ENCODE measurements at regions not wholly inside any gene's neighbourhood (a gene's known extent, or its start where the extent isn't known, plus 50 kb on each side); places are given as distances from the start of the nearest gene placed in this dataset.

GRCh38 chr9:79000230-79001002 lies 571.3 kb upstream of the TLE4 start:
- no peaks in the 10 kb centered on the region for H3K9me3 ChIP-seq
- ATAC-seq (replicated peaks in 1 of 4) (no peak), DNase-seq (no peak)
- no peaks in the 10 kb centered on the region for H3K4me1 ChIP-seq (ENCODE audit: control insufficient read depth in 1 of 2, extremely low read depth in 1 of 2, insufficient read depth in 2 of 2, low read length in 2 of 2)
- Mint-ChIP-seq H3K4me1 (no peaks in the 10 kb centered on the region), H3K27me3 (peaks cover 0 to 7% of the 10 kb centered on the region in 2 donors), H3K36me3 (no peaks in the 10 kb centered on the region), H3K4me3 (no peak overlapping the region), H3K27ac (no peak overlapping the region), H3K9me3 (peaks cover 0 to 4% (median 4%) of the 10 kb centered on the region in 3 donors)
- WGBS (ENCODE audit: insufficient coverage): 67% methylated on average over 1 of the region's 4 CpGs
- no peak overlapping the region for H3K4me3 ChIP-seq (ENCODE audit: control insufficient read depth in 1 of 2, extremely low read depth in 1 of 2, low read length in 1 of 2)
- POLR2A ChIA-PET: no interaction called here
- CTCF ChIA-PET: no interaction called here
- H3K36me3 ChIP-seq (ENCODE audit: control insufficient read depth in 2 of 2, extremely low read depth in 1 of 2, insufficient read depth in 1 of 2, low read length in 1 of 2): no peaks in the 10 kb centered on the region
- H3K27me3 ChIP-seq (replicated peaks in 1 of 2; ENCODE audit: control insufficient read depth in 2 of 2, extremely low read depth in 1 of 2, insufficient read depth in 2 of 2, low read length in 1 of 2): no peaks in the 10 kb centered on the region
- no peak overlapping the region for H3K27ac ChIP-seq (ENCODE audit: low read length)

DNA sequence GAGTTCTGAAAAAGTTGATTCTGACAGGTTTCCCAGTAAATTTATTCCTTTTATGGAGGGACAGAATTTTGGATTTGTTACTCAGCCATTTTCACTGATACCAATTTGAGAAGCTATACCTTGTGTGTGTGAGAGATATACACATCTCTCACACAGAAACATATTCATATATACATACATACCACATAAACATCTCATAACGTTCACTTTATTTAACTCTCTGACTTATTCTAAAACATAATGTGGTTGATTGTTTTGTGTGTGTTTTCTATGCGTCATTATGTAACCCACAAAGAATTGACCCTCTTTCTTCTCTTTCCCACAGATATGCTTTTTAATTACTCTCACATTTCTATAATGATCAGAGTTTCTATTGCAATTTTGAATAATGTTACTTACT lies 570.8 kb upstream of the TLE4 start:
- Mint-ChIP-seq H3K4me3 (no peak overlapping the region), H3K27me3 (peaks cover 0 to 7% of the 10 kb centered on the region in 2 donors), H3K9me3 (peaks cover 0 to 4% (median 4%) of the 10 kb centered on the region in 3 donors), H3K4me1 (no peaks in the 10 kb centered on the region), H3K36me3 (no peaks in the 10 kb centered on the region), H3K27ac (no peak overlapping the region)
- ChIA-PET CTCF (no interaction called here), POLR2A (no interaction called here)
- Histone ChIP-seq H3K27ac (ENCODE audit: low read length) (no peak overlapping the region), H3K27me3 (replicated peaks in 1 of 2; ENCODE audit: control insufficient read depth in 2 of 2, extremely low read depth in 1 of 2, insufficient read depth in 2 of 2, low read length in 1 of 2) (no peaks in the 10 kb centered on the region), H3K9me3 (no peaks in the 10 kb centered on the region), H3K4me3 (ENCODE audit: control insufficient read depth in 1 of 2, extremely low read depth in 1 of 2, low read length in 1 of 2) (no peak overlapping the region), H3K36me3 (ENCODE audit: control insufficient read depth in 2 of 2, extremely low read depth in 1 of 2, insufficient read depth in 1 of 2, low read length in 1 of 2) (no peaks in the 10 kb centered on the region), H3K4me1 (ENCODE audit: control insufficient read depth in 1 of 2, extremely low read depth in 1 of 2, insufficient read depth in 2 of 2, low read length in 2 of 2) (no peaks in the 10 kb centered on the region)
- ATAC-seq (replicated peaks in 1 of 4) (no peak), DNase-seq (no peak)
- WGBS (ENCODE audit: insufficient coverage): no CpG with 5 or more reads among the region's 2 CpGs

DNA sequence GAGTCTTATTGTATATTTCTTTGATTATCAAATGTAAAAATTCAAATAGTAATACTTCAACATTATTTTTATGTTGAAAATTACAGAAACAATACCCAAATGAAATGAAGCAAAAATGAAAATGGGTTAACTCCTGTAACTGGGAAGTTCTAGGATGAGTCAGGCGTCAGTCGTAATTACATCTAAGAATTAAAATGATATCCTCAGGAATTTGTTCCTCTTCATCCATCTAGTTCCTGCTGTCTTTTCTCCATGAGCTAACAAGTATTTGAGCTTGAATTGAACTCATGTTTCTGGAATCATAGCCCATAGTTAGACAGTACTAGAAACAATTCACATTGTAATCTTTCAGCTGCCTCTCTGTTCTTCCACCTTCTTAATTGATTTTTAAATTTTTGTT lies 568.3 kb upstream of the TLE4 start:
- ChIA-PET POLR2A (no interaction called here), CTCF (no interaction called here)
- Mint-ChIP-seq H3K4me3 (no peak overlapping the region), H3K4me1 (no peaks in the 10 kb centered on the region), H3K27ac (no peak overlapping the region), H3K9me3 (peaks cover 0 to 4% (median 4%) of the 10 kb centered on the region in 3 donors), H3K36me3 (no peaks in the 10 kb centered on the region), H3K27me3 (peaks cover 0 to 7% of the 10 kb centered on the region in 2 donors)
- no CpG with 5 or more reads among the region's 2 CpGs for WGBS (ENCODE audit: insufficient coverage)
- no peak for ATAC-seq (replicated peaks in 1 of 4)
- Histone ChIP-seq H3K27ac (ENCODE audit: low read length) (no peak overlapping the region), H3K4me3 (ENCODE audit: control insufficient read depth in 1 of 2, extremely low read depth in 1 of 2, low read length in 1 of 2) (no peak overlapping the region), H3K36me3 (ENCODE audit: control insufficient read depth in 2 of 2, extremely low read depth in 1 of 2, insufficient read depth in 1 of 2, low read length in 1 of 2) (no peaks in the 10 kb centered on the region), H3K27me3 (replicated peaks in 1 of 2; ENCODE audit: control insufficient read depth in 2 of 2, extremely low read depth in 1 of 2, insufficient read depth in 2 of 2, low read length in 1 of 2) (no peaks in the 10 kb centered on the region), H3K4me1 (ENCODE audit: control insufficient read depth in 1 of 2, extremely low read depth in 1 of 2, insufficient read depth in 2 of 2, low read length in 2 of 2) (no peaks in the 10 kb centered on the region), H3K9me3 (no peaks in the 10 kb centered on the region)
- no peak for DNase-seq

DNA sequence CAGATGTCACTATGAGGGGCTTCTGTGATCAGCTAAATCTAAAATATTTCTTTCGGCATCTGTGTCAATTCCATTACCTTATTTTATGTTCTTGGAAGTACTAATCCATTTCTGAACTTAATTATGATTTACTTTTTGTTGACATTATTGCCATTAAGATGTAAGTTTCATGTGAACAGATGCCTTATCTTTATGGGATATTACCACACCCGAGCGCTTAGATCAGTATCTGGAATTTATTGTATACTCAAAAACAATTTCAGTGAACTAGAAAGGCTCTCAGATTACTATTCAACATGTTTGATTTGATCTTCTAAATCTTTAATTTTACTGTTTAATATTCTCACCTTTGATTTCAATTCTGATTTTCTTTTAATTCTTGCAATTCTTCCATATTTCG lies 567.7 kb upstream of the TLE4 start:
- no peaks in the 10 kb centered on the region for H3K36me3 Mint-ChIP-seq
- H3K9me3 Mint-ChIP-seq: peaks cover 0 to 4% (median 4%) of the 10 kb centered on the region in 3 donors
- WGBS (ENCODE audit: insufficient coverage): no CpG with 5 or more reads among the region's 4 CpGs

DNA sequence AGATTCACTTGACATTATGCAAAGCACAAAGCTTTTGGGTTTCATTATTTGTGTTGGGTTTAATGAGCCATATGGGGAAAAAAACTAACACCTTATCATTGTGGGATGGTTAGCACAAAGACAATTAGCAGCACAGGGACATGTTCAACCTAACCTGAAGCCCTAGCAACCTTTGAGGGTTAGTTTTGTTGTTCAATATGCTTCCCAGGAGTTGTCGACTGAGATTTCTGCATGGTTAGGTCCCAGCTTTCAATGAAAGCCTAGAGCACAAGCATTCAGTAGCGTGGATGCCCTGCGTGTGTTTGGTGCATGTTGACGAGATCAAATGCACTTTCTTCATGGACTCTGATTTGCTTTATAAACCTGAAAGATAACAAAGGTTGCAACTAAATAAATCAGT lies 565.2 kb upstream of the TLE4 start:
- 90% methylated on average over 3 of the region's 4 CpGs for WGBS (ENCODE audit: insufficient coverage)
- Histone ChIP-seq H3K36me3 (ENCODE audit: control insufficient read depth in 2 of 2, extremely low read depth in 1 of 2, insufficient read depth in 1 of 2, low read length in 1 of 2) (no peaks in the 10 kb centered on the region), H3K27ac (ENCODE audit: low read length) (no peak overlapping the region), H3K4me3 (ENCODE audit: control insufficient read depth in 1 of 2, extremely low read depth in 1 of 2, low read length in 1 of 2) (no peak overlapping the region), H3K27me3 (replicated peaks in 1 of 2; ENCODE audit: control insufficient read depth in 2 of 2, extremely low read depth in 1 of 2, insufficient read depth in 2 of 2, low read length in 1 of 2) (no peaks in the 10 kb centered on the region), H3K4me1 (ENCODE audit: control insufficient read depth in 1 of 2, extremely low read depth in 1 of 2, insufficient read depth in 2 of 2, low read length in 2 of 2) (no peaks in the 10 kb centered on the region), H3K9me3 (no peaks in the 10 kb centered on the region)
- no peak overlapping the region for H3K4me3 Mint-ChIP-seq
- ATAC-seq (replicated peaks in 1 of 4) (no peak), DNase-seq (no peak)
- POLR2A ChIA-PET: no interaction called here
- no peaks in the 10 kb centered on the region for H3K36me3 Mint-ChIP-seq
- CTCF ChIA-PET: no interaction called here
- H3K4me1 Mint-ChIP-seq: no peaks in the 10 kb centered on the region
- no peaks in the 10 kb centered on the region for H3K9me3 Mint-ChIP-seq
- no peak overlapping the region for H3K27ac Mint-ChIP-seq
- peaks cover 0 to 4% of the 10 kb centered on the region in 2 donors for H3K27me3 Mint-ChIP-seq

More for the DNA sequence above, 567.7 kb upstream of the TLE4 start:
- no peak overlapping the region for H3K27ac Mint-ChIP-seq
- H3K9me3 ChIP-seq: no peaks in the 10 kb centered on the region
- H3K36me3 ChIP-seq (ENCODE audit: control insufficient read depth in 2 of 2, extremely low read depth in 1 of 2, insufficient read depth in 1 of 2, low read length in 1 of 2): no peaks in the 10 kb centered on the region
- H3K27me3 ChIP-seq (replicated peaks in 1 of 2; ENCODE audit: control insufficient read depth in 2 of 2, extremely low read depth in 1 of 2, insufficient read depth in 2 of 2, low read length in 1 of 2): no peaks in the 10 kb centered on the region
- ATAC-seq (replicated peaks in 1 of 4): no peak
- no peaks in the 10 kb centered on the region for H3K4me1 Mint-ChIP-seq
- no peak overlapping the region for H3K4me3 ChIP-seq (ENCODE audit: control insufficient read depth in 1 of 2, extremely low read depth in 1 of 2, low read length in 1 of 2)
- ChIA-PET CTCF (no interaction called here), POLR2A (no interaction called here)
- H3K27ac ChIP-seq (ENCODE audit: low read length): no peak overlapping the region
- peaks cover 0 to 7% of the 10 kb centered on the region in 2 donors for H3K27me3 Mint-ChIP-seq
- no peak overlapping the region for H3K4me3 Mint-ChIP-seq
- DNase-seq: no peak
- H3K4me1 ChIP-seq (ENCODE audit: control insufficient read depth in 1 of 2, extremely low read depth in 1 of 2, insufficient read depth in 2 of 2, low read length in 2 of 2): no peaks in the 10 kb centered on the region

GRCh38 chr9:79007701-79008483 lies 563.9 kb upstream of the TLE4 start:
- 40% methylated on average over 2 of the region's 8 CpGs for WGBS (ENCODE audit: insufficient coverage)
- no peaks in the 10 kb centered on the region for H3K4me1 ChIP-seq (ENCODE audit: control insufficient read depth in 1 of 2, extremely low read depth in 1 of 2, insufficient read depth in 2 of 2, low read length in 2 of 2)
- no peak overlapping the region for H3K4me3 Mint-ChIP-seq

More at GRCh38 chr9:79007701-79008483, 563.9 kb upstream of the TLE4 start:
- POLR2A ChIA-PET: no interaction called here
- H3K9me3 Mint-ChIP-seq: no peaks in the 10 kb centered on the region
- CTCF ChIA-PET: no interaction called here
- H3K27ac ChIP-seq (ENCODE audit: low read length): no peak overlapping the region
- no peaks in the 10 kb centered on the region for H3K36me3 ChIP-seq (ENCODE audit: control insufficient read depth in 2 of 2, extremely low read depth in 1 of 2, insufficient read depth in 1 of 2, low read length in 1 of 2)
- no peak overlapping the region for H3K4me3 ChIP-seq (ENCODE audit: control insufficient read depth in 1 of 2, extremely low read depth in 1 of 2, low read length in 1 of 2)
- DNase-seq (no peak), ATAC-seq (replicated peaks in 1 of 4) (no peak)
- H3K36me3 Mint-ChIP-seq: no peaks in the 10 kb centered on the region
- H3K27ac Mint-ChIP-seq: no peak overlapping the region
- H3K27me3 Mint-ChIP-seq: peaks cover 0 to 4% of the 10 kb centered on the region in 2 donors
- no peaks in the 10 kb centered on the region for H3K9me3 ChIP-seq
- no peaks in the 10 kb centered on the region for H3K27me3 ChIP-seq (replicated peaks in 1 of 2; ENCODE audit: control insufficient read depth in 2 of 2, extremely low read depth in 1 of 2, insufficient read depth in 2 of 2, low read length in 1 of 2)
- H3K4me1 Mint-ChIP-seq: no peaks in the 10 kb centered on the region

Data from T-cell (primary cell).